Breast epithelium (tissue), 4 donors: ENCODE measurements at regions not wholly inside any gene's neighbourhood (a gene's known extent, or its start where the extent isn't known, plus 50 kb on each side); places are given as distances from the start of the nearest gene placed in this dataset.

ENCODE experiments used
- DNase-seq, 2 donors: peaks; one replicate each; pipeline ENCODE4 v3.0.0-alpha.2; 2019; ENCODE audit warnings: low spot score in 2 of 2
- H3K27ac ChIP-seq, 2 donors: fragments of 200-600 bp; sonication (generic) in 1 of 2; one replicate each; pipeline ENCODE4 v1.5.1; 2016 to 2019; ENCODE audit warnings: mild to moderate bottlenecking in 1 of 2
- H3K27me3 ChIP-seq, 2 donors: fragments of 200-600 bp; sonication (generic) in 1 of 2; one replicate each; pipeline versions ENCODE4 v1.5.1 to v1.6.0; 2017 to 2019; ENCODE audit warnings: control low read depth in 1 of 2, mild to moderate bottlenecking in 1 of 2
- H3K36me3 ChIP-seq: fragments of 200-600 bp; one replicate; pipeline ENCODE4 v1.5.1; 2019
- H3K4me1 ChIP-seq, 2 donors: fragments of 200-600 bp; sonication (generic); one replicate each; pipeline ENCODE4 v1.5.1; 2016 to 2019; ENCODE audit warnings: control low read depth in 1 of 2
- H3K4me3 ChIP-seq, 3 donors: fragments of 200-600 bp; sonication (generic); 1 replicate in 2 of 3; 2 replicates in 1 of 3; pipeline ENCODE4 v1.5.1; 2016 to 2019; ENCODE audit warnings: mild to moderate bottlenecking in 3 of 3, moderate library complexity in 2 of 3
- H3K9me3 ChIP-seq, 2 donors: fragments of 200-600 bp; sonication (generic) in 1 of 2; one replicate each; pipeline ENCODE4 v1.5.1; 2016 to 2019; ENCODE audit warnings: control low read depth in 1 of 2
- POLR2A ChIP-seq: fragments of 450-650 bp; IDR thresholded peaks from one replicate; pipeline ENCODE4 v1.6.1; 2016; ENCODE audit warnings: antibody characterized with exemption, mild to moderate bottlenecking, moderate library complexity
- POLR2AphosphoS5 ChIP-seq, 3 donors: sonication (generic); formaldehyde crosslinking; IDR thresholded peaks; one replicate each; pipeline ENCODE4 v1.6.1; 2017; ENCODE audit warnings: antibody characterized with exemption in 3 of 3
- intact Hi-C: fragments of 100-400 bp; cut with DNase I; formaldehyde crosslinking; loops from one replicate; pipeline ENCODE4 v1.15.1; 2023; ENCODE audit warnings: low total_unique reads
- TF ChIP-seq, protein P1 (sequence below), 3 donors: fragments of 450-650 bp; IDR thresholded peaks; one replicate each; pipeline ENCODE4 v1.5.1; 2016 to 2017; ENCODE audit warnings: antibody characterized with exemption in 3 of 3, mild to moderate bottlenecking in 3 of 3, moderate library complexity in 3 of 3

DNA sequence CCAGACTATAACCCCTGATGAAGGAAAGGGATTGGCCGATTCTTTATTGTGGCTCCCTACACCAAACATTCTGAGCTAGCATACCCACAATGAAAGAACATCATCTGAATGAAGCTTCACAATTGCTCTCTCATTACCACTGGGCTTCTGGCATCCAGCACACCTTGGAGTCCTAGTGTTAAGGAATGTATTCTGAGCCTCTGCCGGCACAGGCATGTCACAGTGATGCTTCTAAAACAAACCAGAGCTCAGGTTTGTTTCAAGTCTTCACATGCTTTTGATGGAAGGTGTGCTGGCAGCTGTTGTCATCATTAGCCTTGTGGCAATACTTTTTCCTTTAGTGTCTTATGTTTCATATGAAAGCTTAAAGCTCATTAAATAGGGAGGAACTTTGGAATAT lies 76.3 kb upstream of the RBBP8 start:
- H3K4me3 ChIP-seq, result no peak overlapping the region

GRCh38 chr18:22858121-22858520 lies 75.0 kb upstream of the RBBP8 start:
- no peaks in the 10 kb centered on the region for H3K9me3 ChIP-seq
- H3K27me3 ChIP-seq, result no peaks in the 10 kb centered on the region
- no peak for TF ChIP-seq POLR2AphosphoS5 (IDR thresholded peaks at IDR 0.05)
- TF ChIP-seq, protein P1, sequence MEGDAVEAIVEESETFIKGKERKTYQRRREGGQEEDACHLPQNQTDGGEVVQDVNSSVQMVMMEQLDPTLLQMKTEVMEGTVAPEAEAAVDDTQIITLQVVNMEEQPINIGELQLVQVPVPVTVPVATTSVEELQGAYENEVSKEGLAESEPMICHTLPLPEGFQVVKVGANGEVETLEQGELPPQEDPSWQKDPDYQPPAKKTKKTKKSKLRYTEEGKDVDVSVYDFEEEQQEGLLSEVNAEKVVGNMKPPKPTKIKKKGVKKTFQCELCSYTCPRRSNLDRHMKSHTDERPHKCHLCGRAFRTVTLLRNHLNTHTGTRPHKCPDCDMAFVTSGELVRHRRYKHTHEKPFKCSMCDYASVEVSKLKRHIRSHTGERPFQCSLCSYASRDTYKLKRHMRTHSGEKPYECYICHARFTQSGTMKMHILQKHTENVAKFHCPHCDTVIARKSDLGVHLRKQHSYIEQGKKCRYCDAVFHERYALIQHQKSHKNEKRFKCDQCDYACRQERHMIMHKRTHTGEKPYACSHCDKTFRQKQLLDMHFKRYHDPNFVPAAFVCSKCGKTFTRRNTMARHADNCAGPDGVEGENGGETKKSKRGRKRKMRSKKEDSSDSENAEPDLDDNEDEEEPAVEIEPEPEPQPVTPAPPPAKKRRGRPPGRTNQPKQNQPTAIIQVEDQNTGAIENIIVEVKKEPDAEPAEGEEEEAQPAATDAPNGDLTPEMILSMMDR (IDR thresholded peaks at IDR 0.05), result no peak
- no peak for TF ChIP-seq POLR2A
- peak overlapping the region; percentile 52 to 65 for H3K27ac ChIP-seq
- no peaks in the 10 kb centered on the region for H3K4me1 ChIP-seq
- no peaks in the 10 kb centered on the region for H3K36me3 ChIP-seq
- intact Hi-C loops, result no loop called here
- no peak for DNase-seq
- H3K4me3 ChIP-seq, result no peak overlapping the region

More for the DNA sequence above, 76.3 kb upstream of the RBBP8 start:
- intact Hi-C loops, result no loop called here
- Histone ChIP-seq H3K36me3 (no peaks in the 10 kb centered on the region), H3K27ac (peak overlapping the region; percentile 52 to 65), H3K9me3 (no peaks in the 10 kb centered on the region), H3K27me3 (no peaks in the 10 kb centered on the region), H3K4me1 (no peaks in the 10 kb centered on the region)
- TF ChIP-seq POLR2AphosphoS5 (IDR thresholded peaks at IDR 0.05) (no peak), POLR2A (no peak)
- TF ChIP-seq, protein P1 (IDR thresholded peaks at IDR 0.05), result no peak
- peak in 1 of 2 donors; percentile 84 for DNase-seq

GRCh38 chr18:22860807-22861206 lies 72.3 kb upstream of the RBBP8 start:
- H3K4me3 ChIP-seq, result no peak overlapping the region
- H3K27ac ChIP-seq, result no peak overlapping the region
- no peak for DNase-seq
- H3K9me3 ChIP-seq, result no peaks in the 10 kb centered on the region
- no peaks in the 10 kb centered on the region for H3K27me3 ChIP-seq
- intact Hi-C loops, result no loop called here
- no peaks in the 10 kb centered on the region for H3K36me3 ChIP-seq
- no peaks in the 10 kb centered on the region for H3K4me1 ChIP-seq
- TF ChIP-seq POLR2AphosphoS5 (IDR thresholded peaks at IDR 0.05) (no peak), POLR2A (no peak)
- TF ChIP-seq, protein P1 (IDR thresholded peaks at IDR 0.05), result no peak

DNA sequence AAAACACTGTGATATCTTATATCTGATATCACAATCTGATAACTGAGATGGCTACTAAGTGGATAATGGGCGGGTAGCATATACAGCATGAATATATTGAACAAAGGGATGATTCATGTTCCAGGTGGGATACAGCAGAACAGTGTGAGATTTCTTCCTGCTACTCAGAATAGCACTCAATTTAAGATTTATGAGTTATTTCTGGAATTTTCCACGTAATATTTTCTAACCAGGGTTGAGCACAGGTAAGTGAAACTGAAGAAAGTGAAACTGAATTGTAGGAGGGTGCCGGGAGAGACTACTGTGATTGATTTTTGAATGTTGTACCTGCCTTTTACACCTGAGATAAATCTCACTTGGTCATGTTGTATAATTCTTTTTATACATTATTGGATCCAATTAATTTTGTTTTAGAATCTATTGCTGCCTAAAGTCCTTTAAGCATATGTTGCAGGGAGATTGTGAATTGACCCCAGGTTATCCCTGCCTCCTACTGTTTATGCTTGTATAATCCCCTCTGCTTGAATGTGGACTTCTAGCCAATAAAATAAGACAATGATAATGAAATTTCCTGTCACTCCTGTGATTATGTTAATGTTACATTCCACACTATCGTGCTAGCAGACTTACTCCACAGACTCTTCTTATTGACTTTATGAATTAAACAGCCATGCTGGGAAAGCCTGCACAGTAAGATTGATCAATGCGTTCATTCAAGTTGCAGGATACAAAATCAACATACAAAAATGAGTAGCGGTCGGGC lies 67.6 kb upstream of the RBBP8 start:
- DNase-seq, result no peak
- no peak overlapping the region for H3K27ac ChIP-seq
- intact Hi-C loops, result no loop called here
- H3K4me3 ChIP-seq, result peak overlapping the region in 1 of 3 donors; percentile 21
- no peaks in the 10 kb centered on the region for H3K36me3 ChIP-seq
- TF ChIP-seq, protein P1 (IDR thresholded peaks at IDR 0.05), result no peak
- TF ChIP-seq POLR2AphosphoS5 (IDR thresholded peaks at IDR 0.05), result no peak
- TF ChIP-seq POLR2A, result no peak
- H3K27me3 ChIP-seq, result no peaks in the 10 kb centered on the region
- H3K4me1 ChIP-seq, result no peaks in the 10 kb centered on the region
- no peaks in the 10 kb centered on the region for H3K9me3 ChIP-seq

GRCh38 chr18:22868831-22869230 lies 64.3 kb upstream of the RBBP8 start:
- Histone ChIP-seq H3K4me1 (no peaks in the 10 kb centered on the region), H3K27ac (peak overlapping the region in 1 of 2 donors; percentile 68), H3K36me3 (no peaks in the 10 kb centered on the region), H3K27me3 (no peaks in the 10 kb centered on the region), H3K4me3 (no peak overlapping the region), H3K9me3 (no peaks in the 10 kb centered on the region)
- no peak for DNase-seq
- intact Hi-C loops, result no loop called here
- TF ChIP-seq, protein P1 (IDR thresholded peaks at IDR 0.05), result no peak
- no peak for TF ChIP-seq POLR2A
- TF ChIP-seq POLR2AphosphoS5 (IDR thresholded peaks at IDR 0.05), result no peak
